ENCODE measurements at regions not wholly inside any gene's neighbourhood (a gene's known extent, or its start where the extent isn't known, plus 50 kb on each side); places are given as distances from the start of the nearest gene placed in this dataset.

- no peak for DNase-seq (ENCODE audit: low read depth)
Measured at GRCh38 chr4:129410115-129410514, 314.2 kb downstream of the C4orf33 start.

GRCh38 chr4:129415004-129415403 lies 319.1 kb downstream of the C4orf33 start:
- no peak for DNase-seq (ENCODE audit: low read depth)

- DNase-seq (ENCODE audit: low read depth): no peak
Measured at GRCh38 chr4:129420637-129421036, 324.7 kb downstream of the C4orf33 start.

- no peak for DNase-seq (ENCODE audit: low read depth)
Measured at GRCh38 chr4:129422277-129422676, 326.3 kb downstream of the C4orf33 start.

GRCh38 chr4:129428454-129428853 lies 332.5 kb downstream of the C4orf33 start:
- no peak for DNase-seq (ENCODE audit: low read depth)

GRCh38 chr4:129429581-129430320 lies 333.8 kb downstream of the C4orf33 start:
- no peak for DNase-seq (ENCODE audit: low read depth)

GRCh38 chr4:129437347-129437746 lies 341.4 kb downstream of the C4orf33 start:
- DNase-seq (ENCODE audit: low read depth): no peak

GRCh38 chr4:129438456-129438981 lies 342.6 kb downstream of the C4orf33 start:
- DNase-seq (ENCODE audit: low read depth): no peak

- DNase-seq (ENCODE audit: low read depth): no peak
Measured at GRCh38 chr4:129446074-129446473, 350.1 kb downstream of the C4orf33 start.

- no peak for DNase-seq (ENCODE audit: low read depth)
Measured at GRCh38 chr4:129453524-129454200, 357.7 kb downstream of the C4orf33 start.

GRCh38 chr4:129455482-129455881 lies 359.5 kb downstream of the C4orf33 start:
- no peak for DNase-seq (ENCODE audit: low read depth)

GRCh38 chr4:129468624-129469023 lies 372.7 kb downstream of the C4orf33 start:
- no peak for DNase-seq (ENCODE audit: low read depth)

- no peak for DNase-seq (ENCODE audit: low read depth)
Measured at GRCh38 chr4:129474698-129475097, 378.7 kb downstream of the C4orf33 start.

- no peak for DNase-seq (ENCODE audit: low read depth)
Measured at GRCh38 chr4:129481107-129481506, 385.2 kb downstream of the C4orf33 start.

- no peak for DNase-seq (ENCODE audit: low read depth)
Measured at GRCh38 chr4:129488427-129488826, 392.5 kb downstream of the C4orf33 start.

- no peak for DNase-seq (ENCODE audit: low read depth)
Measured at GRCh38 chr4:129490516-129490915, 394.6 kb downstream of the C4orf33 start.

GRCh38 chr4:129498626-129499025 lies 402.7 kb downstream of the C4orf33 start:
- DNase-seq (ENCODE audit: low read depth): no peak

GRCh38 chr4:129514852-129515251 lies 418.9 kb downstream of the C4orf33 start:
- DNase-seq (ENCODE audit: low read depth): no peak

GRCh38 chr4:129515356-129515755 lies 419.4 kb downstream of the C4orf33 start:
- no peak for DNase-seq (ENCODE audit: low read depth)

- no peak for DNase-seq (ENCODE audit: low read depth)
Measured at GRCh38 chr4:129526812-129527211, 430.9 kb downstream of the C4orf33 start.

GRCh38 chr4:129531253-129531652 lies 435.3 kb downstream of the C4orf33 start:
- no peak for DNase-seq (ENCODE audit: low read depth)

GRCh38 chr4:129532573-129532972 lies 436.6 kb downstream of the C4orf33 start:
- DNase-seq (ENCODE audit: low read depth): no peak

GRCh38 chr4:129543299-129543698 lies 447.3 kb downstream of the C4orf33 start:
- no peak for DNase-seq (ENCODE audit: low read depth)
